CD4-positive, CD25-positive, alpha-beta regulatory T cell (primary cell): ENCODE measurements at regions not wholly inside any gene's neighbourhood (a gene's known extent, or its start where the extent isn't known, plus 50 kb on each side); places are given as distances from the start of the nearest gene placed in this dataset.

Experiments used
- ATAC-seq, 2 donors: fragments of 150-1000 bp; cut with Tn5 transposase; one replicate each; pipeline ENCODE4 v1.10.0; 2021; ENCODE audit warnings: low read depth in 2 of 2, moderate number of reproducible peaks in 2 of 2, moderate library complexity in 1 of 2
- DNase-seq, 3 donors: peaks; one replicate each; pipeline versions ENCODE4 v3.0.0 to v3.0.0-alpha.2; 2012 to 2022; ENCODE audit warnings: mixed read lengths in 1 of 3
- H3K27ac ChIP-seq: one replicate; pipeline ENCODE4 v1.7.0; 2013; ENCODE audit warnings: mild to moderate bottlenecking, low read length; ENCODE audit not compliant: insufficient read depth, poor library complexity, severe bottlenecking
- H3K27me3 ChIP-seq: one replicate; pipeline ENCODE4 v1.7.0; 2013; ENCODE audit warnings: low read length; ENCODE audit not compliant: control insufficient read depth, insufficient read depth
- H3K36me3 ChIP-seq: one replicate; pipeline ENCODE4 v1.7.0; 2013; ENCODE audit warnings: mild to moderate bottlenecking, low read length, moderate library complexity; ENCODE audit not compliant: control insufficient read depth, insufficient read depth
- H3K4me1 ChIP-seq: 2 replicates; pipeline ENCODE4 v1.7.0; 2013; ENCODE audit warnings: mild to moderate bottlenecking, low read length; ENCODE audit not compliant: insufficient read depth, control insufficient read depth, poor library complexity, severe bottlenecking
- H3K4me3 ChIP-seq: one replicate; pipeline ENCODE4 v1.7.0; 2013; ENCODE audit warnings: low read depth, mild to moderate bottlenecking, low read length, moderate library complexity
- H3K9me3 ChIP-seq, 2 experiments: 1 replicate in 1 of 2; 2 replicates in 1 of 2; pipeline ENCODE4 v1.7.0; 2013; ENCODE audit warnings: low read length in 2 of 2, mild to moderate bottlenecking in 1 of 2, moderate library complexity in 1 of 2; ENCODE audit not compliant: control insufficient read depth in 2 of 2
- H3K27ac Mint-ChIP-seq, 3 donors: one replicate each; pipeline ENCODE4 v1.8.0; 2020 to 2022; ENCODE audit warnings: mild to moderate bottlenecking in 3 of 3, mixed read lengths in 3 of 3, moderate library complexity in 2 of 3
- H3K27me3 Mint-ChIP-seq: one replicate; pipeline ENCODE4 v1.8.0; 2022; ENCODE audit warnings: mild to moderate bottlenecking, mixed read lengths
- H3K36me3 Mint-ChIP-seq: one replicate; pipeline ENCODE4 v1.8.0; 2020; ENCODE audit warnings: mixed read lengths
- H3K4me1 Mint-ChIP-seq, 4 donors: one replicate each; pipeline ENCODE4 v1.8.0; 2020 to 2022; ENCODE audit warnings: mixed read lengths in 4 of 4, mild to moderate bottlenecking in 1 of 4
- H3K4me3 Mint-ChIP-seq, 4 donors: one replicate each; pipeline ENCODE4 v1.8.0; 2020 to 2022; ENCODE audit warnings: mild to moderate bottlenecking in 4 of 4, mixed read lengths in 4 of 4, moderate library complexity in 3 of 4
- H3K9me3 Mint-ChIP-seq, 7 donors: one replicate each; pipeline ENCODE4 v1.8.0; 2020 to 2022; ENCODE audit warnings: mixed read lengths in 7 of 7, mild to moderate bottlenecking in 3 of 7, moderate library complexity in 2 of 7

- H3K4me3 ChIP-seq = no peak overlapping the region
- Mint-ChIP-seq H3K4me3 (no peak overlapping the region), H3K27me3 (no peaks in the 10 kb centered on the region), H3K4me1 (no peaks in the 10 kb centered on the region), H3K27ac (no peak overlapping the region), H3K9me3 (peaks cover 0 to 2% (median 0%) of the 10 kb centered on the region in 7 donors), H3K36me3 (no peaks in the 10 kb centered on the region)
- ATAC-seq (no peak), DNase-seq (no peak)
- H3K36me3 ChIP-seq = no peaks in the 10 kb centered on the region
- no peaks in the 10 kb centered on the region for H3K9me3 ChIP-seq
- H3K27ac ChIP-seq = no peak overlapping the region
- no peaks in the 10 kb centered on the region for H3K27me3 ChIP-seq
- H3K4me1 ChIP-seq = no peaks in the 10 kb centered on the region
Observed at GRCh38 chr12:97936165-97936564, 473.6 kb downstream of the RMST start.

GRCh38 chr12:97938031-97938430 lies 475.4 kb downstream of the RMST start:
- no peak for ATAC-seq
- H3K4me3 ChIP-seq = no peak overlapping the region

DNA sequence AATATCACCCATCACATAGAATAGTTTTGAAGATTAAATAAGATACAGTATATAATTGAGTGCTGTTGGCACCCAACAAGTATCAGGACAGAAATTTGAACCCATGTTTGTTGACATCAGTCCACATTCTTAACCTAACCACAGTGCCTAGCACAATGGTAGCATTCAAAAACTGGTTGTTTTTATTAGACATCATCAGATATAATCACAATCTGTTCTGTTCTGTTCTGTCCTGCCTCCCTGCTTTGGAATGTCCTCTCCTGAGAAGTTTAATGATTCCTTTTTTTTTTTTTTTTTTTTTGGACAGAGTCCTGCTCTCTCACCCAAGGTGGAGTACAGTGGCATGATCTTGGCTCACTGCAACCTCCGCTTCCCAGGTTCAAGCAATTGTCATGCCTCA lies 476.6 kb downstream of the RMST start:
- Histone ChIP-seq H3K27me3 (no peaks in the 10 kb centered on the region), H3K36me3 (no peaks in the 10 kb centered on the region), H3K27ac (no peak overlapping the region), H3K4me1 (no peaks in the 10 kb centered on the region), H3K4me3 (no peak overlapping the region), H3K9me3 (no peaks in the 10 kb centered on the region)
- Mint-ChIP-seq H3K4me1 (no peaks in the 10 kb centered on the region), H3K9me3 (peaks cover 0 to 3% (median 0%) of the 10 kb centered on the region in 7 donors), H3K27me3 (no peaks in the 10 kb centered on the region), H3K4me3 (no peak overlapping the region), H3K27ac (no peak overlapping the region), H3K36me3 (no peaks in the 10 kb centered on the region)
- ATAC-seq (no peak), DNase-seq (no peak)

More at GRCh38 chr12:97938031-97938430, 475.4 kb downstream of the RMST start:
- Mint-ChIP-seq H3K4me1 (no peaks in the 10 kb centered on the region), H3K27me3 (no peaks in the 10 kb centered on the region), H3K9me3 (peaks cover 0 to 2% (median 0%) of the 10 kb centered on the region in 7 donors), H3K36me3 (no peaks in the 10 kb centered on the region), H3K4me3 (no peak overlapping the region), H3K27ac (no peak overlapping the region)
- no peak overlapping the region for H3K27ac ChIP-seq
- H3K4me1 ChIP-seq = no peaks in the 10 kb centered on the region
- no peaks in the 10 kb centered on the region for H3K27me3 ChIP-seq
- no peaks in the 10 kb centered on the region for H3K9me3 ChIP-seq
- no peak for DNase-seq
- no peaks in the 10 kb centered on the region for H3K36me3 ChIP-seq

- Mint-ChIP-seq H3K36me3 (no peaks in the 10 kb centered on the region), H3K4me1 (no peaks in the 10 kb centered on the region), H3K9me3 (peaks cover 0 to 6% (median 1%) of the 10 kb centered on the region in 7 donors), H3K4me3 (no peak overlapping the region), H3K27me3 (no peaks in the 10 kb centered on the region), H3K27ac (no peak overlapping the region)
- Histone ChIP-seq H3K36me3 (no peaks in the 10 kb centered on the region), H3K4me1 (no peaks in the 10 kb centered on the region), H3K9me3 (no peaks in the 10 kb centered on the region), H3K4me3 (no peak overlapping the region), H3K27ac (no peak overlapping the region), H3K27me3 (no peaks in the 10 kb centered on the region)
- no peak for DNase-seq
- ATAC-seq = no peak
Observed at GRCh38 chr12:97940105-97940504, 477.5 kb downstream of the RMST start.

DNA sequence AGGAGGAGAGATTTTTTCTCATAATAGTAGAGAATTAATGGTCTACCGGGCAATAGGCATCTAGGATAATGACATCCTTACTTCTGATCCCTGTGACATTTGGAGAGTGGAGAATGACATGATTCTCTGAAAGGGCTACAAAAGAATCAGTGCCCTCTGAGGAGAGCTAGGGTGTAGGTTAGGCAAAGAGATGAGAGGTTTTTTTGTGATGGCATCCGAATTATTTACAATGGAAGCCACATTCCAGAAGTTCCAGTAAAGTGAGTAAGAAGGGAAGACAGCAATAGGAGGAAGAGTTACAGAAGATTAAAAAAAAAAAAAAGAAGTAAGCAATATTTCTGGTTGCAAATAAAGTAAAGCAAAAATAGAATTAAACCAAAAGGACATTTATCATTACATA lies 478.0 kb downstream of the RMST start:
- H3K27ac ChIP-seq = no peak overlapping the region
- no peak overlapping the region for H3K4me3 Mint-ChIP-seq
- no peaks in the 10 kb centered on the region for H3K4me1 Mint-ChIP-seq
- H3K27me3 ChIP-seq = no peaks in the 10 kb centered on the region
- ATAC-seq (no peak), DNase-seq (no peak)
- no peaks in the 10 kb centered on the region for H3K4me1 ChIP-seq
- no peaks in the 10 kb centered on the region for H3K36me3 ChIP-seq
- no peaks in the 10 kb centered on the region for H3K36me3 Mint-ChIP-seq
- no peaks in the 10 kb centered on the region for H3K27me3 Mint-ChIP-seq
- H3K9me3 Mint-ChIP-seq = peaks cover 0 to 7% (median 1%) of the 10 kb centered on the region in 7 donors
- H3K27ac Mint-ChIP-seq = peak overlapping the region in 1 of 3 donors; percentile 15
- H3K4me3 ChIP-seq = no peak overlapping the region
- no peaks in the 10 kb centered on the region for H3K9me3 ChIP-seq

- Mint-ChIP-seq H3K27me3 (no peaks in the 10 kb centered on the region), H3K4me3 (no peak overlapping the region), H3K9me3 (peaks cover 0 to 7% (median 2%) of the 10 kb centered on the region in 7 donors), H3K4me1 (no peaks in the 10 kb centered on the region), H3K36me3 (no peaks in the 10 kb centered on the region), H3K27ac (no peak overlapping the region)
- Histone ChIP-seq H3K9me3 (no peaks in the 10 kb centered on the region), H3K4me3 (no peak overlapping the region), H3K27me3 (no peaks in the 10 kb centered on the region), H3K4me1 (no peaks in the 10 kb centered on the region), H3K27ac (no peak overlapping the region), H3K36me3 (no peaks in the 10 kb centered on the region)
- no peak for ATAC-seq
- no peak for DNase-seq
Observed at GRCh38 chr12:97941686-97942354, 479.2 kb downstream of the RMST start.

GRCh38 chr12:97943359-97943758 lies 480.8 kb downstream of the RMST start:
- H3K27ac ChIP-seq = no peak overlapping the region
- Mint-ChIP-seq H3K4me3 (no peak overlapping the region), H3K4me1 (no peaks in the 10 kb centered on the region), H3K27ac (no peak overlapping the region), H3K27me3 (no peaks in the 10 kb centered on the region), H3K36me3 (no peaks in the 10 kb centered on the region), H3K9me3 (peaks cover 0 to 9% (median 6%) of the 10 kb centered on the region in 7 donors)
- H3K4me1 ChIP-seq = no peaks in the 10 kb centered on the region
- H3K9me3 ChIP-seq = no peaks in the 10 kb centered on the region
- no peak for DNase-seq
- no peak overlapping the region for H3K4me3 ChIP-seq
- ATAC-seq = no peak
- no peaks in the 10 kb centered on the region for H3K36me3 ChIP-seq
- no peaks in the 10 kb centered on the region for H3K27me3 ChIP-seq

- Histone ChIP-seq H3K4me3 (no peak overlapping the region), H3K27me3 (no peaks in the 10 kb centered on the region), H3K4me1 (no peaks in the 10 kb centered on the region), H3K36me3 (no peaks in the 10 kb centered on the region), H3K9me3 (no peaks in the 10 kb centered on the region), H3K27ac (no peak overlapping the region)
- Mint-ChIP-seq H3K27ac (no peak overlapping the region), H3K27me3 (no peaks in the 10 kb centered on the region), H3K4me1 (no peaks in the 10 kb centered on the region), H3K9me3 (peaks cover 0 to 9% (median 6%) of the 10 kb centered on the region in 7 donors), H3K4me3 (no peak overlapping the region), H3K36me3 (no peaks in the 10 kb centered on the region)
- ATAC-seq (no peak), DNase-seq (no peak)
Observed at GRCh38 chr12:97944576-97944975, 482.0 kb downstream of the RMST start.
